ENCODE measurements at regions not wholly inside any gene's neighbourhood (a gene's known extent, or its start where the extent isn't known, plus 50 kb on each side); places are given as distances from the start of the nearest gene placed in this dataset.

DNA sequence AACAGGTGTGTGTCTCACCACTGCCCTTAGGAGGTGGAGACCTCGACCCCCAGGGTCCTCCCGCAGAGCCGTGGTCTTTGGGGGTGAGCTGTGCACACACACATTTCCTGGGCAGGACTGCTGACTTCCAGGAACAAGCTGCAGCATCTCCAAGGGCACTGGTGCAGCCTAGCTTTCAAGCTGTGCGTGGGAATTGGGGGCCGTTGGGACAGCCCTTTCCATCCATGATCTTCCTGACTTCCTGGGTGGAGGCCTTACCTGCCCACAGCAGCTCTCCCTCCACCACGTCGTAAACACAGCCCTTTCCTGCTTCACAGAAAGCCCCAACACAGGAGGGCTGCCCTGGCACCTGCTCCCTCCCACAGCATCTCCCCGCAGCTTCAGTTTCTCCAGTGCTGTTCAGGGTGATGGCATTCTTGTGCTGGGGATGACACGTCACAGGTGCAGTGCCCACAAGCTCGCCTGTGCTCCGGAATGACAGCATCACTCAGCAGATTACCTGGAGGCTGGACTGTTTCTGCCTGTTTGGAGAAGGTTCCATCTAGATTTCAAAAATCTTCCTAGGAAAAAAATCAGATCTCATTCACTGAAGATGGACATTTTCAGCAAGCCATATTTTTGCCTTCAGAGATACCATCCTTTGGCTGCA, 208.0 kb upstream of the PPP2R2D start:
- TF ChIP-seq, protein P1, sequence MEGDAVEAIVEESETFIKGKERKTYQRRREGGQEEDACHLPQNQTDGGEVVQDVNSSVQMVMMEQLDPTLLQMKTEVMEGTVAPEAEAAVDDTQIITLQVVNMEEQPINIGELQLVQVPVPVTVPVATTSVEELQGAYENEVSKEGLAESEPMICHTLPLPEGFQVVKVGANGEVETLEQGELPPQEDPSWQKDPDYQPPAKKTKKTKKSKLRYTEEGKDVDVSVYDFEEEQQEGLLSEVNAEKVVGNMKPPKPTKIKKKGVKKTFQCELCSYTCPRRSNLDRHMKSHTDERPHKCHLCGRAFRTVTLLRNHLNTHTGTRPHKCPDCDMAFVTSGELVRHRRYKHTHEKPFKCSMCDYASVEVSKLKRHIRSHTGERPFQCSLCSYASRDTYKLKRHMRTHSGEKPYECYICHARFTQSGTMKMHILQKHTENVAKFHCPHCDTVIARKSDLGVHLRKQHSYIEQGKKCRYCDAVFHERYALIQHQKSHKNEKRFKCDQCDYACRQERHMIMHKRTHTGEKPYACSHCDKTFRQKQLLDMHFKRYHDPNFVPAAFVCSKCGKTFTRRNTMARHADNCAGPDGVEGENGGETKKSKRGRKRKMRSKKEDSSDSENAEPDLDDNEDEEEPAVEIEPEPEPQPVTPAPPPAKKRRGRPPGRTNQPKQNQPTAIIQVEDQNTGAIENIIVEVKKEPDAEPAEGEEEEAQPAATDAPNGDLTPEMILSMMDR (conservative IDR thresholded peaks at IDR 0.05): no peak
- no peak overlapping the region for H3K27ac ChIP-seq

DNA sequence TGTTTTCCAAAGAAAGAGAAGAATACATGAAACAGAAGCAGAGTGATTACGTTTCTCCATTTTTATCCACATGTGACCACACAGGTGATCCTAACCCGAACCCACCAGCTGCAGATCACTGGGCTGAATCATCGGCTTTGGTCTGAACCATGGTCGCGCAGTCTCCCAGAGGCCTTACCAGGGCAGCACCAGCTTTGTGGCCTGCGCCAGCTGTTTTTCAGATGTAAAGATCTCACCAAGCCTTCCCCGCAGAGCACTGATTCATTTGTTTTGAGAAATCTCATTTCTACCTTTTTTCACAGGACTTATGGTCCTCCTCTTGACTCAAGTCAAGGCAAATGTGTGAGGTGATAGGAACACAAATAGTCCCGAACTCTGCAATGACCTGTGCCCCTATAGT, 207.0 kb upstream of the PPP2R2D start:
- H3K27ac ChIP-seq: no peak overlapping the region
- TF ChIP-seq, protein P1 (conservative IDR thresholded peaks at IDR 0.05): no peak

DNA sequence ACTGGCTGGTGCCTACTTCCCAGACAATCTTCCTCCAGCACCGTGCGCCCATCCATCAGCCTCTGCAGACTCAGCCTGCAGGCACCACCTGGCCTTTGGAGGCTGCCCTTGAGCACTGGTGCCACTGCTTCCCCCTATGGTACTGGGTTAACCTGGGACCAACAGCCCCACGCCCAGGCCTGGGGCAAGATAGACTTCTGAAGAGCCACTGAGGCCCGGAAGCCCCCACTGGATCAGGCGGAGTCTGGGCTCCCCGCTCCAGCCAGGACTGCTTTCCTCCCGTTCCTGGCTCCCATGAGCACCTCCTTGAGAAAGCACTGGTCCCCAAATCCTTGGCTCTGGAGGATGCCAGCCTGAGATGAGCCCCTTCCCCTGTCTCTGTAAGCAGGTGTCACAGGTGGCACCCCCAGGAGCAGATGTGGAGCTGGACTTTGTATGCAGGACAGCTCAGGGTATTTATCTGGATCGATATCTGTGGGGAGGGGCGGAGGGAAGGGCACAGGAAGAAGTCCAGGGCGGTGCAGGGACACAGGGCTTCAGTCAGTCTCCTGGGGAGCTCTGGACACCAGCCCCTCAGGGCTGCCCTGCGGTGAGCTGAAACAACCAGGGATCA, 206.5 kb upstream of the PPP2R2D start:
- TF ChIP-seq, protein P1 (conservative IDR thresholded peaks at IDR 0.05): no peak
- H3K27ac ChIP-seq: no peak overlapping the region

DNA sequence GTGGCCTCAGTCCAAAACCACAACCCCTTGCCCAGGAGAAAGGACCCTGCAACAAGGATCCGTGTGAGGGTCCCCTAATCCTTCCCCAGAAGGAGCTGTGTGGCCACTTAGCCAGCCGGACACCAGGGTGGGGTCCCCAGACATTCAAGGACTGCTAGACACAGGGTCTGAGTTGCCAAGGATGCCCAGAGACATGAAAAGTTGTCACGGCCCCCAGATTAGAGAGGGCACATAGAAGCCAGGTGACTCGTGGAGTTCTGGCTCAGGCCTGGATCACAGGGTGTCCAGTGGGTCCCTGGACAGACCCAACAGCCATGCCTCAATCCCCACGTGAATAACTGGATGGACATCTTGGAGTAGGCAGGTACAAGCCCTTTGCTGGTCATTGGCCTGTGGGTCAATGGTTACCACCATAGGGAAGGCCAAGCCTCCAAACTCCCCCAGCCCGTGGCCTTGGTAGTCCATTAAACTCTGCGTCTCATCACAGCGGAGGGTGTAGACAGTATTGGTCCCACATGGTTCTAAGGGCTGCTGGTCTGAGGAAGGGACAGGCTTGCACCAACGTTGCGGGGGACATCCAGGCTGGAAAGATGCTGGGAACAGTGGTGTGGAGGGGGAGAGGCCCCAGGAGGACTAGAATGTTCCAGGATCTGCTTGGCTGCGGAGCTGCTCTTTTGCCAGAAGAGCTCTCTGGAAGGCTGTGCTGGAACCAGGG, 205.9 kb upstream of the PPP2R2D start:
- TF ChIP-seq, protein P1 (conservative IDR thresholded peaks at IDR 0.05): no peak

DNA sequence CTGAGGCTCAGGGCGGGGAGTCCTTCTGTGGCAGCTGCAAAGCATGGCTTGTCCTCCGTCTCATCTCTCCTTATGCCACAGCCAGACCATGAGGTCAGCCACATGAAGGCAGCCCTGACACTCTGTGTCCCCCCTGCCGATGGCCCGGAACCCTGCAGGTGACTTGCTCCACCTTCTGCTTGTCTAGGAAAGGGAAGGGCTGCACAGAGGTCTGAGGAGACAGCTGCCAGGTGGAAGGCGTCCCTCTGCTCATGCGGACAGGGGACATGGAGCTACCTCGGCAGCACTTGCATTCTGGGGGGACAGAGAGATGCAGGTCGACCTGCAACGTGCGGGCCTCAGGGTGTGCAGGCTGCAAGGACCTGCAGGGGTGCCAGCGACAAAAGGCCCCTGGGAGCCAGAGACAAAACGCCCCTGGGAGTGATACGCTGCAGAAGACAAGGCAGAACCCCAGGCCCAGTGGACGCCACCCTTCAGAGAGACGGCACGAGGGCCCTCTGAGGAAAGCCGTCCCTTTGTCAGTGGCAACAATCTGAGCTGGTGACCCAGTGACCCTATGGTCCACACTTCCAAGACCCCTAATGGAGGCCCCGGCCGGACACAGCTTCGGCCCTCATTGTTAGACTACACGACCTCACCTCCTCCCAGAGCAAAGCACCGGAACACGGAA, 205.2 kb upstream of the PPP2R2D start:
- TF ChIP-seq, protein P1 (conservative IDR thresholded peaks at IDR 0.05): no peak
- H3K27ac ChIP-seq: no peak overlapping the region

More for the DNA sequence above, 205.9 kb upstream of the PPP2R2D start:
- no peak overlapping the region for H3K27ac ChIP-seq

DNA sequence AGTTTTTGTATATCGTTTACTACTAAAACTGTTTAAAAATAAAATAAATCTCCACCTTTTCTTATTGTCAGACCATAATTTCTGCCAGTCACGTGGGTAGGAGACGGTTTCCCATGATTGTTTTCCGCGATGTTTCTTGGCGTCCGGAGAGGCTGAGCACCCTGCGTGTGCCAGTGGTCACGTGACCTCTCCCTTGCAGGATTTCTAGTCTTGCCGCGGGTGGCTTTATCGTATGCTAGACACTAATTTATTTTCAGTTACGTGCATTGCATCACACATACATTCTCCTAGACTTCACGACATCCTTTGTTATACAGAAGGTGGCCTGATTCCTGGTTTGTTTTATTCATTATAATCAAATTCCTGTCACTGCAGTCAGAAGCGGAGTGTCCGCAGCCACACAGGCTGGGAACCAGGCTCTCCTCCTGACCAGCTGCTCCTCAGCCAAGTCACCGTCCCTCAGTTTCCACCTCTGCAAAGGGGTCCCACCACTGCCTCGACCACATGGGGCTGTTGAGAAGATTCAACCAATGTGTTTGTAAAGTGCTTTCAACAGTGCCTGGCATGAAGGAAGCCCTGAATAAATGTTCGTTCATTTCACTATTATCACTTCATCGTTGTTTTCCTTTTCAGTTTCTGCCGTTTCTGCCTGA, 203.2 kb upstream of the PPP2R2D start:
- TF ChIP-seq, protein P1 (conservative IDR thresholded peaks at IDR 0.05): no peak
- H3K27ac ChIP-seq: no peak overlapping the region

All from VCaP (cell line).